BJ (cell line): ENCODE measurements at regions not wholly inside any gene's neighbourhood (a gene's known extent, or its start where the extent isn't known, plus 50 kb on each side); places are given as distances from the start of the nearest gene placed in this dataset.
"Not testable (repeated sequence)": the region's sequence is repeated elsewhere in the genome, so short reads cannot be mapped to it uniquely, and the experiment has no call there.

Experiments
- CTCF ChIA-PET: fragments of 350-600 bp; formaldehyde crosslinking; extraction: SDS; loops from one replicate; lab custom pipeline; 2021; ENCODE audit warnings: antibody characterized with exemption, inconsistent platforms; lab: Yijun Ruan, JAX
- POLR2A ChIA-PET: fragments of 300-600 bp; sonication (Branson Sonifier 250); formaldehyde crosslinking; extraction: SDS; loops from one replicate; lab custom pipeline; 2021; ENCODE audit warnings: antibody characterized with exemption; lab: Charles Lee
- DNase-seq: peaks from one replicate; pipeline ENCODE4 v3.0.0-alpha.2; 2011; ENCODE audit warnings: low read depth
- H3K27me3 ChIP-seq: 2 replicates; pipeline ENCODE4 v1.6.0; 2011; ENCODE audit warnings: low read length; ENCODE audit not compliant: control insufficient read depth, insufficient read depth
- H3K36me3 ChIP-seq: 2 replicates; pipeline ENCODE4 v1.5.1; 2011; ENCODE audit warnings: low read length; ENCODE audit not compliant: control insufficient read depth, insufficient read depth
- H3K4me3 ChIP-seq: 2 replicates; pipeline ENCODE4 v1.5.1; 2011; ENCODE audit warnings: low read depth, mild to moderate bottlenecking, control low read depth, low read length
- CTCF ChIP-seq: IDR thresholded peaks from 2 replicates; pipeline ENCODE4 v1.5.1; 2011; ENCODE audit warnings: low read depth, mild to moderate bottlenecking, control low read depth, inconsistent platforms, low read length, moderate library complexity; ENCODE audit not compliant: insufficient read depth

DNA sequence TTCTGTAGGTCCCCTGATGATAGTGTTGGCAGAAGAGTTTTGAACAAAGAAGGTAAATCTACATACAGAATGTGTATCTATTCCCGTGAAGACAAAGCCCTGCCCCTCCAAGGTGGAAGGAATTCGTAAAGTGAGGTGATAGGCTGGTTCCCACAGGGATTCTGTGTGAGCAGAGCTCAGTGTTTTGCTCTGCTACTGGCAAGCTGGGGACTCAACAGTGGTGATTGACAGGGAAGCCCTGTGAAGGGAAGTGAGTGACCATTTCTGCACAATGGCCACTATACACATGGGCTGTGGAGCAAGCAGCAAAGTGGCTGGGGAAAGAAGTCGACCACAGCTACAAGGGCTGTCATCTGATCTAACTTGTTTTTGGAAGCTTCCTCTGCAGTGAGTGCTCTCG is 90.0 kb upstream of the LRRN2 start:
- ChIA-PET POLR2A (no interaction called here), CTCF (interaction anchor here (2.5 kb wide), 1 partner anchor 31 kb away, joined by 10 read pairs; no protein-coding TSS in a partner anchor)
- Histone ChIP-seq H3K4me3 (no peak overlapping the region), H3K36me3 (no peaks in the 10 kb centered on the region), H3K27me3 (peaks cover 19% of the 10 kb centered on the region)
- no peak for DNase-seq
- no peak for TF ChIP-seq CTCF

- ChIA-PET POLR2A (no interaction called here), CTCF (interaction anchor here (0.7 to 1.5 kb wide), 5 partner anchors 14 to 31 kb away, joined by 3 to 6 read pairs (median 3); no protein-coding TSS in a partner anchor)
- TF ChIP-seq CTCF: no peak
- Histone ChIP-seq H3K27me3 (peaks cover 14% of the 10 kb centered on the region), H3K4me3 (no peak overlapping the region), H3K36me3 (no peaks in the 10 kb centered on the region)
- no peak for DNase-seq
Observed at GRCh38 chr1:204777591-204777990, 92.1 kb upstream of the LRRN2 start.

- Histone ChIP-seq H3K4me3 (no peak overlapping the region), H3K36me3 (no peaks in the 10 kb centered on the region), H3K27me3 (0 out of 2 replicates have a peak, but pooled peaks cover 4% of the 10 kb centered on the region)
- ChIA-PET CTCF (interaction anchor here (2.0 to 4.9 kb wide), 4 partner anchors 11 to 34 kb away, joined by 8 to 22 read pairs (median 10); no protein-coding TSS in a partner anchor), POLR2A (no interaction called here)
- DNase-seq: no peak
- no peak for TF ChIP-seq CTCF
Observed at GRCh38 chr1:204780630-204781029, 90.0 kb upstream of the NFASC start.

- POLR2A ChIA-PET: no interaction called here
- TF ChIP-seq CTCF: no peak
- 0 out of 2 replicates have a peak, but pooled peaks cover 5% of the 10 kb centered on the region for H3K27me3 ChIP-seq
- CTCF ChIA-PET: interaction anchor here (1.0 to 4.9 kb wide), 3 partner anchors 9 to 35 kb away, joined by 4 to 22 read pairs (median 4); no protein-coding TSS in a partner anchor
- DNase-seq: no peak
- no peak overlapping the region for H3K4me3 ChIP-seq
- no peaks in the 10 kb centered on the region for H3K36me3 ChIP-seq
Observed at GRCh38 chr1:204782118-204782700, 88.5 kb upstream of the NFASC start.

DNA sequence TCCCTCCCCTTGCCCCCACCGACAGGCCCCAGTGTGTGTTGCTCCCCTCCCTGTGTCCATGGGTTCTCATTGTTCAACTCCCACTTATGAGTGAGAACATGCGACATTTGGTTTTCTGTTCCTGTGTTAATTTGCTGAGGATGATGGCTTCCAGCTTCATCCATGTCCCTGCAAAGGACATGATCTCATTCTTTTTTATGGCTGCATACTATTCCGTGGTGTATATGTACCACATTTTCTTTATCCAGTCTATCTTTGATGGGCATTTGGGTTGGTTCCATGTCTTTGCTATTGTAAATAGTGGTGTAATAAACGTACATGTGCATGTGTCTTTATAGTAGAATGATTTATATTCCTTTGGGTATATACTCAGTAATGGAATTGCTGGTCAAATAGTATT is 85.6 kb upstream of the NFASC start:
- peaks cover 16% of the 10 kb centered on the region for H3K27me3 ChIP-seq
- H3K36me3 ChIP-seq, H3K4me3 ChIP-seq, POLR2A ChIA-PET, DNase-seq: not testable (repeated sequence)
- CTCF ChIA-PET: interaction anchor here (0.9 to 1.0 kb wide), 2 partner anchors 21 to 38 kb away, joined by 3 read pairs; no protein-coding TSS in a partner anchor
